Testis (tissue), 2 donors: ENCODE measurements at regions not wholly inside any gene's neighbourhood (a gene's known extent, or its start where the extent isn't known, plus 50 kb on each side); places are given as distances from the start of the nearest gene placed in this dataset.
A peak's percentile ranks its signal among the peaks of the same experiment; 100 is the strongest.

Source experiments
- DNase-seq: peaks from one replicate; pipeline ENCODE4 v3.0.0-alpha.2; 2019
- H3K27ac ChIP-seq, 2 donors: fragments of 200-600 bp; sonication (generic); one replicate each; pipeline ENCODE4 v1.5.1; 2019
- H3K27me3 ChIP-seq: fragments of 200-600 bp; sonication (generic); one replicate; pipeline ENCODE4 v1.5.1; 2019
- H3K36me3 ChIP-seq: fragments of 200-600 bp; sonication (generic); one replicate; pipeline ENCODE4 v1.5.1; 2017; ENCODE audit warnings: low read depth; ENCODE audit errors: missing control alignments
- H3K4me1 ChIP-seq: fragments of 200-600 bp; sonication (generic); one replicate; pipeline ENCODE4 v1.5.1; 2019
- H3K4me3 ChIP-seq, 2 donors: fragments of 200-600 bp; sonication (generic); one replicate each; pipeline ENCODE4 v1.5.1; 2017 to 2019
- H3K9me3 ChIP-seq: fragments of 200-600 bp; sonication (generic); one replicate; pipeline ENCODE4 v1.5.1; 2017
- CTCF ChIP-seq, 3 experiments: fragments of 450-650 bp in 2 of 3; fragments of 200-600 bp in 1 of 3; sonication (generic) in 1 of 3; IDR thresholded peaks; one replicate each; pipeline ENCODE4 v1.5.1; 2016 to 2019; ENCODE audit warnings: antibody characterized with exemption in 3 of 3, mild to moderate bottlenecking in 2 of 3, moderate library complexity in 1 of 3
- POLR2A ChIP-seq: fragments of 450-650 bp; IDR thresholded peaks from one replicate; pipeline ENCODE4 v1.6.1; 2017; ENCODE audit warnings: antibody characterized with exemption, mild to moderate bottlenecking, moderate library complexity
- WGBS, 2 donors: methylation state at CpG; one replicate each; pipeline ENCODE4 v1.1.5; 2018; 5-methylcytosine and 5-hydroxymethylcytosine counted together
- intact Hi-C: fragments of 100-400 bp; cut with DNase I; formaldehyde crosslinking; loops from one replicate; pipeline ENCODE4 v1.15.1; 2023; ENCODE audit warnings: low total_unique reads

- Histone ChIP-seq H3K4me1 (peaks cover 5% of the 10 kb centered on the region), H3K27ac (no peak overlapping the region), H3K4me3 (no peak overlapping the region), H3K9me3 (no peaks in the 10 kb centered on the region), H3K36me3 (no peaks in the 10 kb centered on the region), H3K27me3 (no peaks in the 10 kb centered on the region)
- 49 to 50% methylated on average over 7 of the region's 7 CpGs for WGBS, 2 donors
- intact Hi-C loops: no loop called here
- TF ChIP-seq CTCF (IDR thresholded peaks at IDR 0.05) (no peak), POLR2A (no peak)
- DNase-seq: peak; percentile 39
Measured at GRCh38 chr18:6659963-6660725, 69.4 kb upstream of the ARHGAP28 start.

- H3K27me3 ChIP-seq: no peaks in the 10 kb centered on the region
- TF ChIP-seq POLR2A (no peak), CTCF (IDR thresholded peaks at IDR 0.05) (no peak)
- H3K4me3 ChIP-seq: no peak overlapping the region
- intact Hi-C loops: no loop called here
- H3K9me3 ChIP-seq: no peaks in the 10 kb centered on the region
- H3K36me3 ChIP-seq: no peaks in the 10 kb centered on the region
- DNase-seq: no peak
- H3K4me1 ChIP-seq: peaks cover 5% of the 10 kb centered on the region
- WGBS, 2 donors: 64 to 69% methylated on average over 4 of the region's 4 CpGs
- H3K27ac ChIP-seq: no peak overlapping the region
Measured at GRCh38 chr18:6661692-6662415, 67.7 kb upstream of the ARHGAP28 start.

- DNase-seq: no peak
- H3K27ac ChIP-seq: no peak overlapping the region
- no peaks in the 10 kb centered on the region for H3K36me3 ChIP-seq
- 26 to 46% methylated on average over 3 of the region's 3 CpGs for WGBS, 2 donors
- no peak for TF ChIP-seq POLR2A
- TF ChIP-seq CTCF (IDR thresholded peaks at IDR 0.05): no peak
- H3K4me3 ChIP-seq: no peak overlapping the region
- H3K27me3 ChIP-seq: no peaks in the 10 kb centered on the region
- no peaks in the 10 kb centered on the region for H3K4me1 ChIP-seq
- intact Hi-C loops: no loop called here
- no peaks in the 10 kb centered on the region for H3K9me3 ChIP-seq
Measured at GRCh38 chr18:6666012-6666685, 63.4 kb upstream of the ARHGAP28 start.

- H3K27ac ChIP-seq: no peak overlapping the region
- H3K36me3 ChIP-seq: no peaks in the 10 kb centered on the region
- intact Hi-C loops: no loop called here
- H3K9me3 ChIP-seq: no peaks in the 10 kb centered on the region
- no peaks in the 10 kb centered on the region for H3K27me3 ChIP-seq
- no peak for DNase-seq
- H3K4me1 ChIP-seq: no peaks in the 10 kb centered on the region
- WGBS, 2 donors: 95% methylated on average over 1 of the region's 1 CpG
- H3K4me3 ChIP-seq: no peak overlapping the region
- TF ChIP-seq CTCF (IDR thresholded peaks at IDR 0.05) (no peak), POLR2A (no peak)
Measured at GRCh38 chr18:6668836-6669235, 60.7 kb upstream of the ARHGAP28 start.
